Caco-2 (cell line): ENCODE measurements at regions not wholly inside any gene's neighbourhood (a gene's known extent, or its start where the extent isn't known, plus 50 kb on each side); places are given as distances from the start of the nearest gene placed in this dataset.

Source experiments
- BruUV-seq: library from RNA; stranded (reverse); fragments of 400-500 nt; replicated peaks from 2 replicates; lab custom pipeline; 2021; lab: Mats Ljungman, UMichigan
- CTCF ChIA-PET: fragments of 300-600 bp; sonication (Branson Sonifier 250); formaldehyde crosslinking; loops from one replicate; lab custom pipeline; 2022; ENCODE audit warnings: antibody characterized with exemption; lab: Charles Lee
- POLR2A ChIA-PET: fragments of 300-600 bp; sonication (Branson Sonifier 250); formaldehyde crosslinking; loops from one replicate; lab custom pipeline; 2022; ENCODE audit warnings: antibody characterized with exemption; lab: Charles Lee
- DNase-seq, 2 experiments: peaks; one replicate each; pipeline versions ENCODE4 v3.0.0 to v3.0.0-alpha.2; 2020 to 2022
- H3K27me3 ChIP-seq: replicated peaks from 2 replicates; pipeline ENCODE4 v1.6.0; 2011; ENCODE audit warnings: low read length; ENCODE audit not compliant: control insufficient read depth, insufficient read depth
- H3K36me3 ChIP-seq: 2 replicates; pipeline ENCODE4 v1.5.1; 2011; ENCODE audit warnings: low read length; ENCODE audit not compliant: control insufficient read depth, insufficient read depth
- H3K4me1 ChIP-seq: fragments of 250-450 bp; sonication (Bioruptor Pico); 2 replicates; pipeline ENCODE4 v1.5.1; 2020; ENCODE audit warnings: mild to moderate bottlenecking
- H3K4me3 ChIP-seq: 2 replicates; pipeline ENCODE4 v1.5.1; 2011; ENCODE audit warnings: low read depth, mild to moderate bottlenecking, control low read depth, low read length
- H3K9me3 ChIP-seq: fragments of 250-450 bp; sonication (Bioruptor Pico); 2 replicates; pipeline ENCODE4 v1.5.1; 2020; ENCODE audit warnings: mild to moderate bottlenecking, moderate library complexity
- H3K27ac Mint-ChIP-seq: one replicate; pipeline ENCODE4 v1.8.0; 2022; ENCODE audit warnings: mixed read lengths; ENCODE audit not compliant: unreplicated experiment
- H3K27me3 Mint-ChIP-seq: one replicate; pipeline ENCODE4 v1.8.0; 2022; ENCODE audit warnings: mixed read lengths; ENCODE audit not compliant: insufficient read depth, unreplicated experiment
- H3K36me3 Mint-ChIP-seq: one replicate; pipeline ENCODE4 v1.8.0; 2022; ENCODE audit warnings: mild to moderate bottlenecking, mixed read lengths; ENCODE audit not compliant: insufficient read depth, unreplicated experiment
- H3K4me1 Mint-ChIP-seq: one replicate; pipeline ENCODE4 v1.8.0; 2022; ENCODE audit warnings: low read depth, mixed read lengths; ENCODE audit not compliant: unreplicated experiment
- H3K4me3 Mint-ChIP-seq: one replicate; pipeline ENCODE4 v1.8.0; 2022; ENCODE audit warnings: mild to moderate bottlenecking, moderate library complexity, mixed read lengths; ENCODE audit not compliant: unreplicated experiment
- H3K9me3 Mint-ChIP-seq: one replicate; pipeline ENCODE4 v1.8.0; 2022; ENCODE audit warnings: mixed read lengths; ENCODE audit not compliant: unreplicated experiment
- intact Hi-C: fragments of 100-400 bp; cut with micrococcal nuclease; formaldehyde crosslinking; loops from one replicate; pipeline ENCODE4 v1.10.0; 2022; ENCODE audit not compliant: unreplicated experiment
- TF ChIP-seq, protein P1 (sequence below), 2 experiments: fragments of 200-600 bp in 1 of 2; IDR thresholded peaks; 1 replicate in 1 of 2; 2 replicates in 1 of 2; pipeline versions ENCODE4 v1.5.1 to v1.8.0; 2011 to 2022; ENCODE audit warnings: antibody characterized with exemption in 1 of 2, control low read depth in 1 of 2, inconsistent platforms in 1 of 2, low read depth in 1 of 2, low read length in 1 of 2, mild to moderate bottlenecking in 1 of 2, moderate library complexity in 1 of 2; ENCODE audit not compliant: insufficient read depth in 1 of 2, severe bottlenecking in 1 of 2, unreplicated experiment in 1 of 2

DNA sequence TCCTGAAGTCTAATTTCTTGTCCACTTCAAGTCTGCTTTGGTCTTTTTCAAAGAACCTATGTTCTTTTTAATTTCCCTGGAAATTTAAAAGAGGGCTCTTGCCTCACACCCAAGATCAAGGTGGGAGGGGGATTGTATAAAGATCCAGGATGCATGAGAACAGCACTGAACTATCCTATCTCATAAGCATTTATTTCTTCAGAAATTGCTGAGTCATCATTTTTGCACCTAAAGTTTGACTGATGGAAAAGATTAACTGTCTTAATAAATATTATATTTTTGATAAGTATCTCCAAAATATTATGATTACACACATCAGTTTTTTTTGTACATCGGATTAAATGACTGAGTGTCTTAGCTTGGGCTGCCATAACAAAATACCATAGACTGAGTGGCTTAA, 90.5 kb downstream of the RPS24 start:
- H3K27me3 Mint-ChIP-seq = peaks cover 3% of the 10 kb centered on the region
- no peak overlapping the region for H3K4me3 Mint-ChIP-seq
- intact Hi-C loops = no loop called here
- Histone ChIP-seq H3K4me1 (no peaks in the 10 kb centered on the region), H3K9me3 (peaks cover 15% of the 10 kb centered on the region; the same call in 1 of the 2 replicates), H3K27me3 (no peaks in the 10 kb centered on the region), H3K36me3 (no peaks in the 10 kb centered on the region), H3K4me3 (no peak overlapping the region)
- H3K9me3 Mint-ChIP-seq = peaks cover 32% of the 10 kb centered on the region
- ChIA-PET POLR2A (no interaction called here), CTCF (no interaction called here)
- H3K36me3 Mint-ChIP-seq = no peaks in the 10 kb centered on the region
- BruUV-seq = no TSS peak
- TF ChIP-seq, protein P1, sequence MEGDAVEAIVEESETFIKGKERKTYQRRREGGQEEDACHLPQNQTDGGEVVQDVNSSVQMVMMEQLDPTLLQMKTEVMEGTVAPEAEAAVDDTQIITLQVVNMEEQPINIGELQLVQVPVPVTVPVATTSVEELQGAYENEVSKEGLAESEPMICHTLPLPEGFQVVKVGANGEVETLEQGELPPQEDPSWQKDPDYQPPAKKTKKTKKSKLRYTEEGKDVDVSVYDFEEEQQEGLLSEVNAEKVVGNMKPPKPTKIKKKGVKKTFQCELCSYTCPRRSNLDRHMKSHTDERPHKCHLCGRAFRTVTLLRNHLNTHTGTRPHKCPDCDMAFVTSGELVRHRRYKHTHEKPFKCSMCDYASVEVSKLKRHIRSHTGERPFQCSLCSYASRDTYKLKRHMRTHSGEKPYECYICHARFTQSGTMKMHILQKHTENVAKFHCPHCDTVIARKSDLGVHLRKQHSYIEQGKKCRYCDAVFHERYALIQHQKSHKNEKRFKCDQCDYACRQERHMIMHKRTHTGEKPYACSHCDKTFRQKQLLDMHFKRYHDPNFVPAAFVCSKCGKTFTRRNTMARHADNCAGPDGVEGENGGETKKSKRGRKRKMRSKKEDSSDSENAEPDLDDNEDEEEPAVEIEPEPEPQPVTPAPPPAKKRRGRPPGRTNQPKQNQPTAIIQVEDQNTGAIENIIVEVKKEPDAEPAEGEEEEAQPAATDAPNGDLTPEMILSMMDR (IDR thresholded peaks at IDR 0.05; ENCODE audit: insufficient read depth in 1 of 2, low read depth in 1 of 2, low read length in 1 of 2, severe bottlenecking in 1 of 2, unreplicated experiment in 1 of 2) = no peak
- no peak for DNase-seq
- H3K4me1 Mint-ChIP-seq = no peaks in the 10 kb centered on the region
- H3K27ac Mint-ChIP-seq = no peak overlapping the region

DNA sequence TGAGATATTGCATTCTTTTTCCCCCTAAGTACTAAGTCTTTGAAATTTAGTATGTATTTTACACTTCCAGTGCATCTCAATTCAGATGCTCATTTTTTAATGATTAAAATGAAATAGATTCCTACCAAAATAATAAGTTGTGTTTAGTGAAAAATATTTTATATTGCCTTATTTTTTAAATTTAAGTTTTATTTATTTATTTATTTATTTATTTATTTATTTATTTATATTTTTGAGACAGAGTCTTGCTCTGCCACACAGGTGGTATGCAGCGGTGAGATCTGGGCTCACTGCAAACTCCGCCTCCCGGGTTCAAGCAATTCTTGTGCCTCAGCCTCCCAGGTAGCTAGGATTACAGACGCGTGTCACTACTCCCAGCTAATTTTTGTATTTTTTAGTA, 95.5 kb downstream of the RPS24 start:
- Histone ChIP-seq H3K4me3 (no peak overlapping the region), H3K36me3 (no peaks in the 10 kb centered on the region), H3K27me3 (no peaks in the 10 kb centered on the region), H3K4me1 (no peaks in the 10 kb centered on the region), H3K9me3 (no peaks in the 10 kb centered on the region)
- Mint-ChIP-seq H3K27ac (no peak overlapping the region), H3K27me3 (peaks cover 5% of the 10 kb centered on the region), H3K36me3 (no peaks in the 10 kb centered on the region), H3K9me3 (peaks cover 9% of the 10 kb centered on the region), H3K4me1 (no peaks in the 10 kb centered on the region), H3K4me3 (no peak overlapping the region)
- ChIA-PET POLR2A (no interaction called here), CTCF (no interaction called here)
- intact Hi-C loops = no loop called here
- no peak for DNase-seq
- BruUV-seq = no TSS peak
- TF ChIP-seq, protein P1 (IDR thresholded peaks at IDR 0.05; ENCODE audit: insufficient read depth in 1 of 2, low read depth in 1 of 2, low read length in 1 of 2, severe bottlenecking in 1 of 2, unreplicated experiment in 1 of 2) = no peak

DNA sequence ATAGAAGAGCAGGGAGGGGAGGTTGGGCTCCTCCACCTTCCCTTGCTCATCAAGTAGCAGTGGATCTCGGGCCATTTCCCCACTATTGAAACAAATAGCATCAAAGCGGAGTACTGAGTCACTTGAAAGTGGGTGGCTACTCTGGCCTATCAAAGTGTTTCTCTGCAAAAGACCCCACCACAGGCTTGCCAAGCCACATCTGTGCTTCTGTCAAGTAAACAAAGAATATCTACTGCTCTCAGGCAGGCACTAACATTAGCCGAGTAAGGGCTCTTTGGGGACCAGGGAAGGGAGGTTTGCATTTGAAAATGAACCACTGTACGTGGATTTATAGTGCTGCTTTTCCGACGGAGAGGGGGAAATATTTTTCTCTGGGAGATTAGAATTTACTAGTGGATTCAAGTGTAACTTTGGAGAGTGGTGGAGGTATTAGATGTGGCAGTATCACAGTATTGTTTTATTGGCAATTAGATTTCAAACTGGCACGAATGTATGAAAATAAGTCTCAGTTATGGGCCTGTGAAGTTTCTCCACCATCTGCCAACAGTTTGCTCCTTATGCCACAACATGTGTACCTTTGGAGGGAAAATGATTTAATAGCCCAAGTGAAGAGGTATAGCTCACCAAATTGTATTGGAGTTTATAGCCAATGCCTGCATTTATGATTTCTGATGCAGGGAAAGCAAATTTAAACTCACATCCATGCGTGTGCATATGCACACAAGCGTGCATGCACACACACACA, 97.5 kb downstream of the RPS24 start:
- ChIA-PET CTCF (no interaction called here), POLR2A (no interaction called here)
- no peak overlapping the region for H3K27ac Mint-ChIP-seq
- H3K4me1 Mint-ChIP-seq = no peaks in the 10 kb centered on the region
- H3K4me1 ChIP-seq = no peaks in the 10 kb centered on the region
- no peak for DNase-seq
- no peak overlapping the region for H3K4me3 Mint-ChIP-seq
- no peaks in the 10 kb centered on the region for H3K9me3 Mint-ChIP-seq
- no peaks in the 10 kb centered on the region for H3K36me3 ChIP-seq
- H3K4me3 ChIP-seq = no peak overlapping the region
- TF ChIP-seq, protein P1 (IDR thresholded peaks at IDR 0.05; ENCODE audit: insufficient read depth in 1 of 2, low read depth in 1 of 2, low read length in 1 of 2, severe bottlenecking in 1 of 2, unreplicated experiment in 1 of 2) = no peak
- H3K9me3 ChIP-seq = no peaks in the 10 kb centered on the region; the same call in 1 of the 2 replicates
- intact Hi-C loops = no loop called here
- H3K27me3 ChIP-seq = no peaks in the 10 kb centered on the region
- no TSS peak for BruUV-seq
- H3K27me3 Mint-ChIP-seq = peaks cover 5% of the 10 kb centered on the region
- H3K36me3 Mint-ChIP-seq = no peaks in the 10 kb centered on the region
